ENCODE measurements at regions not wholly inside any gene's neighbourhood (a gene's known extent, or its start where the extent isn't known, plus 50 kb on each side); places are given as distances from the start of the nearest gene placed in this dataset.
"Not testable (repeated sequence)": the region's sequence is repeated elsewhere in the genome, so short reads cannot be mapped to it uniquely, and the experiment has no call there.

DNA sequence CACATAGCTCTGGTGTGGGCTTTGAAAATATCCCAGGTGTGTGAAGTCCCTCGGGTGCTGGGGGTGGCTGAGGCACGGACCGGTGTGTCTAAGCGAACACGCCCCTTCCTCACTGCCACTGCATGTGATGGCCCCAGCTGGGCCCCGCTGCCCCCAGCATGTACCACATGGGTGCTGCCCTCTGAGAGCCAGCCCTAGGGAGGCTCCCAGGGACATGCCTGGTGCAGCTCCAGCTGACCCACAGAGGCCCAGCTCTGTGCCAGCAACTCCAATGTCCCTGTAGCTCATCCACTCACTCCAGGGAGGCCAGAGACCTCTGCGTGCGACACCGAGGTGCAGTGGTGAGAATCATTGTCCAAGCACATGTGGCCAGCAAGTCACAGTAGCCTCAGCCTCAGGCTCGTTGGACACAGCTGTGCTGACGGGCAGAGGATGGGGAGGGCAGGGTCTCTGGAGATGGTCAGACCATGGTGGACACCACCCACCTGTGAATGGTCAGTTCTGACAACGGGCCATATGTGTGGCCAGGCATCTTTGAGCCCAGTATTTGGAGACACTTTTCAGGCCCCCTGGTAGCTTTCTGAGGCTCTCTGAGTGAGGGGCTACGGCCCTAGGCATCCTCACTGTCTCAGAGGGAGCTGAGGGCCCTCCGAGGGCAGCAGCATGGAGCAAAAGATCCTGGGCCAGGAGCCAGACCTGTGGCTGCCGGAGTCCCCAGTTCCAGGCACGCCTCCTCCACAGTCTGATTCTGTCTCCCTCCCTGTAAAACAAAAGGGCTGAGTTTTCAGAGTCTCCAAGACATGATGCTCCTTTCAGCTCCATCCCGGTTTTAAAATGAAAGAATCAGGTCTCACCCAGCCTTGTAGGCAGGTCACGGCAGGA, 220.7 kb downstream of the NDUFA10 start:
- no peak for DNase-seq (ENCODE audit: low read depth, low spot score)

DNA sequence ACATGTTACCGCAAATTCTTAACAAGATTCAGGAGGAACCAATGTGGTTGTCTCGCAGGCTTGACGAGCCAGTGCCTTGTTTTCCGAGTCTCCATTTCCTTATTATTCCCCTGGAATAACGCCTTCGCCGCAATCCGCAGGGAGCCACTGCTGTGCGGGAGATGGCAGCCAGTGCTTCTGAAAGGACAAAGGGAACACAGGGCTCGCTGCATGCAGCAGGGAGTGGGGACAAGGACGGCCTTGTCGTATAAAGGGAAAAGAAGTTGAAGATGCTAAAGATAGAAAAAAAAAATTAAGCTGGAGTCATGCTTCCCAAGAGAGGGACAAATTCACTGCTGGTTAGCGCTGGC, 221.4 kb downstream of the NDUFA10 start:
- DNase-seq (ENCODE audit: low read depth, low spot score) = no peak

DNA sequence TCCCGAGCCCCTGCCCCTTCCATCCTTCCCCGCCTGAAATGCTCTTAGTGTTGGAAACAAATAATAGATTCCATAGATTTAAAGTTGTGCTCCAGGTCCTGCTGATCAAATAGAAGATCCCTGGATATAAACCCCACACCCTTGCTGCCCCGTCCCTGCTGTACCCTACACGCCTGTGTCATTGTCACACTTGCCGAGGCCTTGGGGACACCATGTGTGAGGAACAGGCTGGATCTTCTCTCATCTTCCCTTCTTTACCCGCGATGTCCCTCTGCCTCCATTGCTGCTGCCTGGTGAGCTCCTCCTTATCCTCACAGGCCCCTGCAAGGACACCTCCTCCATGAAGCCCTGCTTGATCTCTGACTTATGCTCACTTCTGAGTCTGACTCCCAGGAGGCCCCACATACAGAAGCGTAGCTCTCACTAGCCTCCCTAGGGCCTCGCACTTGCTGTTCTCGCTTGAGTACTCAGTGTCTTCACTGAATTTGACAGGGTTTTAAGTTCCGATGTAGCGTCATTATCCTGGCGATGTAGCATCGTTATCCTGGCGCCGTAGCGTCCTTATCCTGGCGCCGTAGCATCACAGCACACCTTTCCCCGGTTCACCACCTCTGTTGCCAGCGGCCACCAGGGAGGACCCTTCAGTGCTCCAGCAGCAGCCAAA, 221.9 kb downstream of the NDUFA10 start:
- DNase-seq (ENCODE audit: low read depth, low spot score) = no peak

DNA sequence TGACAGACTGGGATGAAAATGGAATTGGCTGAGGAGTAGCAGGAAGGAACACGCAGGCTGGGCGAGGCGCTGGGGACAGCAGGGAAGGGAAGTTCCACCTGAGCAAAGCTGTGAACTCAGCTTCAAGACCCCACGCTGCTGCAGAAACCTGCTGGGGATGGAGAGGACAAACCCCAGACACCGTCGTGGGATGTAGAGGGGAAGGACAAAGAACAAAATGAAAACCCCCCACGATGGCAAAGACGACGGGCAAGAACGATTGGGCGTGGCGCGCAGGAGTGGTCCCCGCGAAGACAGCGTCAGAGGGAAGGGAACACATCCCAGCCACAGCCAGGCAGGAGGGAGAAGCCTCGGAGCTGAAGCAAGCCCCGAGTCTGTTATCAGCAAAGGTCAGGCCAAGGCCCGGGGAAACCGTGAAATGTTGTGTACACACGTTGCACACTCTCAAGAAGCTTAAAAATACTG, 222.9 kb downstream of the NDUFA10 start:
- DNase-seq (ENCODE audit: low read depth, low spot score) = no peak

DNA sequence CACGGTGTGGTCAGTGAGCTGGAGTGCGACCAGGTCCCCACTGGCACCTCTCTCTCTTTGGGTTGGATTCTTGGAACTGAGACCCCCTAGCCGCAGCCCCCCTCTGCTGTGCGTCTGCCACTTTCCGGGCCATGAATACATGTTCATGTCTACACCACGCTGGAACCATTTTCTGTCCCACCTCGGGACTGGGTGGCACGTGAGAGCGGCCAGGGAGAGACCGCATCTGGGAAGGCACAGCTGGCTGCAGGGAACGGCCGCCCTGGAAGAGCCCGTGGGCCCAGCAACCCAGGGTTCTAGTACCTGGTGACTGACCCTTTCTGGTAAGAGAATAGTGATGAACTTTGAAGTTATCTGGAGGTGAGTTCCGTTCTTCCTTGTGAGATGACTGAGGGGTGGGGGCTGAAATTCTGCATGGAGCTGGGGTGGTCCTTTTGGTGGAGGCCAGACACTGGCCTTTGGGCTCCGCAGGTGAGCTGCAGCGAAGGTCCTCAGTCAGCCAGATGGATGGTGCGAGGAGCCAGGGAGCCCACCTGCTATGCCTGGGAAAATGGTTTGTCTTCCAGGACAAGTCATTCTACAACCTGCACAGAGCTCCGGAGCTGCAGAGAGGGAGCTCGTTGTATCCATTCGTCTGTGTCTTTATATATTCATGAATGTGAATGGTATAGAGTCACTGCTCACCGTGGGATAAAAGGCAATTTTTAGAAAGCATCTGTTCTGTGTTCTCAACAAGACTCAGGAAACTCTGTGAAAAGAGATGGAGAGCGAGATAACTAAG, 223.5 kb downstream of the NDUFA10 start:
- DNase-seq (ENCODE audit: low read depth, low spot score) = no peak

DNA sequence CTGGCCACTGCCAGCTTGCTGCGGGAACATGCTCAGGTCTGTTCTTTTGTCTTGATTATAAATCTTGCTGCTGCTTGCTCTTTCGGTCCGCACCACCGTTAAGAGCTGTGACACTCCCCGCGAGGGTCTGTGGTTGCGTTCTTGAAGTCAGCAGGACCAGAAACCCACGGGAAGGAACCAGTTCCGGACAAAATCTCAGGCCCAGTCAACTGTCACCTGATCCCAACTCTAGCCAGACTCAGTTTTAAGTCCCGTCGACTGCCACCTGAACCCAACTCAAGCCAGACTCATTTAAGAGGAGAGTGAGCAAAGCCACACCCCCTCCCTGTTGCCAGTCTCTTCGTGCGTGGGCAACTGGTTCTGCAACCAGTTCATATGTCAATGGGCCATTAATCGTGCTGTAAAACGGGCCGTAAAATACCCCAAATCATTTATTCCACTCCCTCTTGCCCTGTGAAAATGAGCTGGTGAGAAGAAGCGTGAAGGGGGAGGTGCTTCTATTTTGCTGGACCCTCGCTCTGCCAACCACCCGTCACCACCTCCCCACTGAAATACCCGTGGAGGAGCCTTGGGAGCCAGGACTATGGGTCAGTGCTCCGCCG, 224.3 kb downstream of the NDUFA10 start:
- no peak for DNase-seq (ENCODE audit: low read depth, low spot score)

DNA sequence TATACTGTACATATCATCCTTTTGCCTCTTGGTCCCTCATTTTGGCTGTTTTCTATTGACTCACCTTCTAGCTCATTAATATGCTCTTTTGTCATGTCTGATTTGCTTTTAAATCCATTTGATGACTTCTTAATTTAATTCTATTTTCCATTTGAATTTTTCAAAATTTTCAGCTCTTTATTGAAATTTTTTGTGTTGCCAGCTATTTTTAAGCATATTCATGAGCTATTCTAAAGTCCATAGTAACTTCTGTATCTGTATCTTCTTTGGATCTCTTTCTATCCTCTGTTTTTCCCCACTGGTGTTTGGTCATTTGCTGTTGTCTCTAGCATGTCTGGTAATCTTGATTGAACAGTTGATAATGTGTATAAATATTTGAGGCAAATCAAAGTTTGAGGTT, 227.8 kb downstream of the NDUFA10 start:
- DNase-seq (ENCODE audit: low read depth, low spot score) = no peak

DNA sequence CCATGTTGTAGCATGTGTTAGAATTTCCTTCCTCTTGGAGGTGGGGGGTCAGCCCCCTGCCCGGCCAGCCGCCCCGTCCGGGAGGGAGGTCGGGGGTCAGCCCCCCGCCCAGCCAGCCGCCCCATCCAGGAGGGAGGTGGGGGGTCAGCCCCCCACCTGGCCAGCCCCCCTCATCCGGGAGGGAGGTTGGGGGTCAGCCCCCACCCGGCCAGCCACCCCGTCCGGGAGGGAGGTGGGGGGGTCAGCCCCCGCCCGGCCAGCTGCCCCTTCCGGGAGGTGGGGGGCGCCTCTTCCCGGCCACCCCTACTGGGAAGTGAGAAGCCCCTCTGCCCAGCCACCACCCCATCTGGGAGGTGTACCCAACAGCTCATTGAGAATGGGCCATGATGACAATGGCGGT, 229.4 kb downstream of the NDUFA10 start:
- not testable (repeated sequence) for DNase-seq (ENCODE audit: low read depth, low spot score)

DNA sequence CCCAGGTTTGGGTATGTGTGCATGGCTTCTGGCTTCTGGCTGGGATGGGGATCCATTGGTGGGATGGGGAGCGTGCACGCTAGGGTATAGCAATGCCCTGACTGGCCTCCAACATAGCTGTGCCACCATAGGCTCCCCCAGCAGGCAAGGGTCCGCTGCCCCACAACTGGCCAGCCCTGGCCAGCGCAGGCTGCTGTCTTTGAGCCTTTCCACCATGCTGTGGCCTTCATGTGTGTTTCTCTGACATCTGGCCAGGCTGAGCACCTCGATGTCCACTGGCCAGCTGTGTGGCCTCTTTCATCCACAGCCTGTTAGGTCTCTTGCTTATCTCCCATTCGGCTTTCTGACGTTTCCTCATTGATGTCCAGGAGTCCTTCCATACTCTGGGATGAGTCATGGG, 231.3 kb downstream of the NDUFA10 start:
- no peak for DNase-seq (ENCODE audit: low read depth, low spot score)

DNA sequence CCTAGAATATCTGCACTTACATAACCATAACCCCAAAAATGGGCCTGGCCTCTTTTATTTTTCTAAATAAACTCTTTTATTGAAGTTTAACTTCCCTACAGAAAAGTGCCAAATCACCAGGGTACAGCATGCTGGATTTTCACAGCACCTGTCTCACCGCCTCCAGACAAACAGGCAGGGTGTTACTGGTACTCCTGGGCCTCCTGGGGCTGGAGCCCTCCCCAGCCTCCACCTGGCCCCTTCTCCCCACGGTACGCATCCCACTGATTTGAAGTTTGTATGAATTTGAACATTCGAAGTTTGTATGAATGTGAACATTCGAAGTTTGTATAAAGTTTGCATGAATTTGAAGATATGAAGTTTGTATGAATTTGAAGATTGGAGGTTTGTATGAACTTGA, 232.1 kb downstream of the NDUFA10 start:
- DNase-seq (ENCODE audit: low read depth, low spot score) = no peak

DNA sequence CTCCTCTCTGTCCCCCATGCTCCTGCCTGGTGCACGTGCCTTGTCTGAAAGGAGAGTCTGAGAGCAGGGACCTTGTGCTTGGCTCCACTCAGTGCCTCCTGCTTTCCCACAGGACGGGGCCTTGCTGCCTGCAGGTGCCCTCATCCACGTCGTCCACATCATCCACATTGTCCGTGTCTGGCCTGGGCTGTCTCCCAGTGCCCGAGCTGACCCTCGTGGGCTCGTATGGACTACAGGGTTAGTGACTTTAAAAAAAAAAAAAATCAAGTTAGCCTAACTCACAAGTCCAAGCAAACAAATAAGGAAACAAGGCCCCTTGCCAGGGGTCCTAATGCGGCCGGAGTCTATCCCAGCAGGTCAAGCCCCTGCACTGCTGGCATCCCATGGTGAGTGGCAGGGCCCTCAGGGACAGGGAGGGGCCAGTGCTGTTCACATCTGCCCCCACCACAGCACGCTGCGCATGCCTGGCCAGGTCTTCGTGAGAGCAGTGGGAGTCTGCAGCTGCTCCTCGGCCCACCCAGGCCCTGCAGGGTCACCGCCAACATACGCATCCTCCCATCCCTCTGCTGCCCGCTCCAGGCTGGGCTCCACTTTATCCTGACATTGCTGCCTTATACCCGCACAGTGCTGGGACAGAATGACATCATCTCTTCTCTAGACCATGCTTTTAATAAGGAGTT, 232.6 kb downstream of the NDUFA10 start:
- DNase-seq (ENCODE audit: low read depth, low spot score) = no peak

DNA sequence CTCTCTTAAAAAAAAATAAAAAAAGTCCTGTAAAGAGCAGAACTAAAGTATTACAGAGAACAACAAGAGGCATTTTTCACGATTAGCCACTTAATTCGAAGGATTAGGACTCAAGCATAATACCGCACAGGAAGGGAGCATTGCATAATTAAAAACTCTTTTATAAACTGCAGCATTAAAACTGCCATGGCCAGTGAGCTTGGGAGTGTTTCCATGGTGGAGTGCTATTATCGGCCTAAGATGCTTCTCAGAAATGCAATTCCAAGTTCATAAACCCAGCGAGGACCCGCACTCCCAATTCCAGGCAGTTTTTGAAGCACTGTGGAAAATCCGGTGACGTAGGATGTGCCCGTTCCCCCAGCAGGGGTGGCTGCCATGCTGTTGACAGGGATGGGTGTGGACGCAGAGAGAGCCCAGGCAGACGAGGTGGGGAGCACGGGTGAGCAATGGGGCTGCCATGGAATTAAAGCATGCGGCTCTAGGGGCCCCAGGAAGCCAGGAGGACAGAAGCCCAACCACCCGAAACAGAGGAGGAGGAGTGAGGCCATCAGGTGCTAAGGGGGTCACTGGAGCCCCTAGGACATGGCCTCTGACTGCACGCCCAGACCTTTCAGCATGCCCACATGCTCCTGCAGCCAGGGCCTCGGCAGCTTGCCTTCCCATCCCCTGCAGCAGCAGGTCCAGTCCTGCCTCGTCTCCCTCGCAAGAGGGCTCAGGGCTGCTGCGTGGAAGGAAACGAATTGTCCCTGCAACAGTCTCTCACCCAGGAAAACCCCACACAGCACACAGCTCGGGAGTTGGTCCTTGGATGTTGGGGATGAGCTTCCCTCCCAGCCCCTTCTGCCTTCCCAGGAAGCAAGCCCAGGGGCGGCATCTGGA, 233.4 kb downstream of the NDUFA10 start:
- no peak for DNase-seq (ENCODE audit: low read depth, low spot score)

DNA sequence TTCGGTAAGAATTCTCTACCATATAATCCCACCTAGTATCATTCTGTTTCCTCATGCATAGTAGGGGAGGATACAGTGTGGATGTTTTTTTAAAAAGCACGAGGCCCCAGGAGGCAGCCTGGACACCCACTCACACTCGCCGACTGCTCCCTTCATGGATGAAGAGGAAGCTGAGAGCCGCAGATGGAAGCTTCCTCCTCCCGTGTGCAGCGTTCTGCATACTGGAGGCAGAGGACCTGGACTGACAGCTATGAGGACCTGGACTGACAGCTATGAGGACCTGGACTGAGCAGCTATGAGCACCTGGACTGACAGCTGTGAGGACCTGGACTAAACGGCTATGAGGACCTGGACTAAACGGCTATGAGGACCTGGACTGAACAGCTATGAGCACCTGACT, 234.4 kb downstream of the NDUFA10 start:
- DNase-seq (ENCODE audit: low read depth, low spot score) = no peak

DNA sequence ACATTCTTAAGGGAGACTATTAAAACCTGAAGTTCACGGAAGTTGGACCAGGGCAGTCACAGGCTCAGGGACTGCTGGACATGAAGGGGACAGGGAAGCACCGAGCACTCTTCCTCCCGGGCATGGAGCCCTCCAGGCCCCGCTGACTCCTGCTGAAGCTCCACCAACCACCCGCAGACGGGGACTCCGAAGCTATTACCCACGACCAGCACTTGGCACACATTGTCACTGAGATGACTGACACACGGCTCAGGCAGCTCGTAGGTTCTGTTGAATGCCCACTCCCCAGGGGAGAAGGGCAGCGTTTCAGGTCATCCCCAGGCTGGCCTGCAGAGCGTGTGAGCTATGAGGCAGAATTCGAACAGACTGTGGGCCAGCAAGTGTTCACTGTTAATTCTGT, 234.8 kb downstream of the NDUFA10 start:
- no peak for DNase-seq (ENCODE audit: low read depth, low spot score)

DNA sequence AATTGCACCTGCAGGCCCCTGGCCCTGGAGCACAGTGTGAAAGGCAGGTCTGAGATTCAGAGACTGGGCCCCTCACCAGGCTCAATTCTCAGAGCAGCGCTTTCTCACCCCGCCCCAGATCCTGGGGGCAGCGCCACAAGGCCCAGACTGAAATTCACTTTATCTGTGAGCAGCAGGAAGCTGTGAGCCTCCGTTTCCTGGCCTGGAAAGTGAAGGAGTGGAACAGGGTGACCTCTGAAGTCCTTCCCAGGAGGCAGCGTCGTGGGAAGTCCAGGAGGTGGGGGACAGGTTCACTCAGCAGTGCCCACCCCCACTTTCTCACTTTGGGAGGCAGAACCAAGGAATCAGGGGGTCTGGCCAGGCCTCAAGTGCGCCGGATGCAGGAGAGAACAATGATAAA, 235.4 kb downstream of the NDUFA10 start:
- DNase-seq (ENCODE audit: low read depth, low spot score) = no peak

DNA sequence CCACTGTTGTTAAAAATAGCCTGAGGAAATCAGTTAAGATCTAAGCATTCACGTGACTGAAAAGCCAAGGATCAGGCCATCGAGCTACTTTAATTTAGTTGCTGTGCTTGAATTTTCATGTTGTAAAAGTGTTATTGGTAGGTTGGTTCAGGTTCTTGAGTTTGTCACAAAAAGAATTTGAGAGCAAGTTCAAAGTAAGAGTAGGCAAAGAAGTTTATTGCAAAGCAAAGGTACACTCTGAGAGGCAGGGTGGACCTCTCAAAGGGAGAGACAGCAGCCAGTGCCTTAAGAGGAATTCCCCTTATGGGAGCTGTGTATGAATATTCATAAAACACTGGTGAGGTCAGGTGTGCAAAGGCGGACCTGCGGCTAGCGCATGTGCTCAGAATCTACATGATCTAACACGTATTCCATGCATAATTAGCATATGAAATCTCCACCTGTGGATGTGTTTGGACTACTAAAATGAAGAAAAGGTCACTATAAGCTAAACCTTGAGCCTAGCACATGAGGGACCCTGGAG, 236.5 kb downstream of the NDUFA10 start:
- DNase-seq (ENCODE audit: low read depth, low spot score) = no peak

DNA sequence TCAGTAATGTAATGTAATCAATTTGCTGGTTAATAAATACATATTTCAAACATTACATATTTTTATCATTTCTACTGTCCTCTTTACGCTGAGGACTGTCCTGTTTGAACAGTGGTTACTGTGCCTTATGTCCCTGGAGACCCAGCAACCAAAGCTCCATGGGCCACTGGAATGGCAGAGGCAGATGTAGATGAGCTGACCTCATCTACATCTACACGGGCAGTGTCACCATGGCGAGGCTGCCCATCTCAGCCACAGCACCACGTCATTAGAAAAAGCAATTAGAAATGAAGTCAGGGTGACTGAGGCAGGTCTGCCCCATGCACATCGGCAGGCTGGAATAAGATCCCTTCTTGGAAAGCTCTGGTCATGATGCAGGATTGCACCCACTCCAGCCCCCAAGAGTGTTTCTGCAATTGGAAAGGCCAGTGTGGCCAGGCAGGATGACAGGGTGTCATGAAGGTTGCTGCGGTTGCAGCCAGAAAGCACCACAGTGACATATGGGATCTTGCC, 237.5 kb downstream of the NDUFA10 start:
- DNase-seq (ENCODE audit: low read depth, low spot score) = no peak

DNA sequence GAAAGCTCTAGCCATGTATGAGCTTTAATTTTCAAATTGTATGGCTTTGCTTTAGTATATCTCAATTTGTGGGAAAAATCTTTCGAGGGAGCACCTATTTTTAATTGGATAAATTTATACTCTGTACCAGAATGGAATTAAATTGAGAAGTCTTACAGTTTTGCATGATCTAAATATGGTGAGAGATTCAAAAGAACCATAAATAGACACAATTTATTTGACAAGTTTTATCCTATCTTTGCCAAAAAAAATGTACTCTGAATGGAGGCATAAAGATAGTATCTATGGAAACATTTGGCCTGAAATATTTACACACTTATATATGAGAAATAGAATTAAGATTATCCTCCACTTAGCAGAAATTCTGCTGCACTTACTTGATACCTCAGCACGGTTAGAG, 238.4 kb downstream of the NDUFA10 start:
- DNase-seq (ENCODE audit: low read depth, low spot score) = no peak

DNA sequence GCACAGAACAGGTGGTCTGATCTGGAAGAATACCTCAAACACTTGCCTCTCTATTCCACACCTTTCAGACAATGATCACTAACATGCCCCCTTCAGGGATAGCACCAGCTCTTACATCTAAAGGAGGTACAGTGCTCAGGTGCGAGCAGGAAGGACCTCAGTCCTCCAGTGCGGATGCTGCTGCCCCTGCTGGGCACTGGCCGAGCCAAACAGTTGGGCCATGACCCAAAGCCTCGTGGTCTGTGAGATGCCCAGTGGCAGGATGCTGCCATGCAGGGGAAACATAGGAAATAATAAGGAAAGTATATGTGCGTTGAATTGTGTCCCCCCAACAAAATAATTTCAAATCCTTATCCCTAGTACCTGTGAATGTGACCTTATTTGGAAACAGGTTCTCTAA, 243.7 kb downstream of the NDUFA10 start:
- no peak for DNase-seq (ENCODE audit: low read depth, low spot score)
